ENCODE measurements at regions not wholly inside any gene's neighbourhood (a gene's known extent, or its start where the extent isn't known, plus 50 kb on each side); places are given as distances from the start of the nearest gene placed in this dataset.

DNA sequence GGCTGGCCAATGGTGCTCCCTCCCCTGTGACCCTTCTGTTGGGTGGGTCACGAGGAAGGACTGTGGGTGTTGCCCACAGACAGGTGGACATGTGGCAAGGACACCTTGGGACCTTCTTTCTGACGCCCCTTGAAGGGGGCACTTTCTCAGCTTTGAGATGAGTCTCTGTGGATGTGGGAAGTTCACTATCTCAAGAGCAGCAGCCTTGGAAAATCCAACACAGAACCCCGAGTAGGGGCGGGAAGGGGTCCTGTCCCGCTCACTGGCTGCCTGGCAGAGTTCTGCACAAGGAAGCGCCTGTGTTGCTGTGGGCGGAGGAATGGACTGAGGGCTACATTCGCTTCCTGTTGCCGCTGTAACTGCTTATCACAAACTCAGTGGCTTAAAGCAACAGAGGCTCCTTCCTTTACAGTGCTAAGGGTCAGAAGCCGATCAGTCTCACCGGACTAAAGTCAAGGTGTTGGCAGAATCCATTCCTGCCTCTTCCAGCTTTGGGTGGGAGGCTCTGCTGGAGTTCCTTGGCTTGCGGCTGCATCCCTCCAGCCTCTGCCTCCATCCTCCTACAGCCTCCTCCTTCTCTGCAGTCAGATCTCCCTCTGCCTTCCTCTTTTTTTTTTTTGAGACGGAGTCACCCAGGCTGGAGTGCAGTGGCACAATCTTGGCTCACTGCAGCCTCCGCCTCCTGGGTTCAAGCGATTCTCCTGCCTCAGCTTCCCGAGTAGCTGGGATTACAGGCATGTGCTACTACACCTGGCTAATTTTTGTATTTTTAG is 305.2 kb downstream of the SEC14L1 start (continued):
- no peak; the same call in 1 of the 2 replicates for TF ChIP-seq HLTF (IDR thresholded peaks at IDR 0.05)
- no peak for TF ChIP-seq ZNF408 (CRISPR knock-in tag; IDR thresholded peaks at IDR 0.05; ENCODE audit: low read depth)
- no peak for TF ChIP-seq ZNF785 (CRISPR knock-in tag; IDR thresholded peaks at IDR 0.05)
- TF ChIP-seq, protein P1, sequence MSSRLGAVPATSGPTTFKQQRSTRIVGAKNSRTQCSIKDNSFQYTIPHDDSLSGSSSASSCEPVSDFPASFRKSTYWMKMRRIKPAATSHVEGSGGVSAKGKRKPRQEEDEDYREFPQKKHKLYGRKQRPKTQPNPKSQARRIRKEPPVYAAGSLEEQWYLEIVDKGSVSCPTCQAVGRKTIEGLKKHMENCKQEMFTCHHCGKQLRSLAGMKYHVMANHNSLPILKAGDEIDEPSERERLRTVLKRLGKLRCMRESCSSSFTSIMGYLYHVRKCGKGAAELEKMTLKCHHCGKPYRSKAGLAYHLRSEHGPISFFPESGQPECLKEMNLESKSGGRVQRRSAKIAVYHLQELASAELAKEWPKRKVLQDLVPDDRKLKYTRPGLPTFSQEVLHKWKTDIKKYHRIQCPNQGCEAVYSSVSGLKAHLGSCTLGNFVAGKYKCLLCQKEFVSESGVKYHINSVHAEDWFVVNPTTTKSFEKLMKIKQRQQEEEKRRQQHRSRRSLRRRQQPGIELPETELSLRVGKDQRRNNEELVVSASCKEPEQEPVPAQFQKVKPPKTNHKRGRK (tag; IDR thresholded peaks at IDR 0.05): no peak
- TF ChIP-seq, protein P2, sequence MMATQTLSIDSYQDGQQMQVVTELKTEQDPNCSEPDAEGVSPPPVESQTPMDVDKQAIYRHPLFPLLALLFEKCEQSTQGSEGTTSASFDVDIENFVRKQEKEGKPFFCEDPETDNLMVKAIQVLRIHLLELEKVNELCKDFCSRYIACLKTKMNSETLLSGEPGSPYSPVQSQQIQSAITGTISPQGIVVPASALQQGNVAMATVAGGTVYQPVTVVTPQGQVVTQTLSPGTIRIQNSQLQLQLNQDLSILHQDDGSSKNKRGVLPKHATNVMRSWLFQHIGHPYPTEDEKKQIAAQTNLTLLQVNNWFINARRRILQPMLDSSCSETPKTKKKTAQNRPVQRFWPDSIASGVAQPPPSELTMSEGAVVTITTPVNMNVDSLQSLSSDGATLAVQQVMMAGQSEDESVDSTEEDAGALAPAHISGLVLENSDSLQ (IDR thresholded peaks at IDR 0.05): no peak
- no peak for TF ChIP-seq HNRNPL (IDR thresholded peaks at IDR 0.05; ENCODE audit: low read depth, low read length)
- no peak for TF ChIP-seq ZNF3 (CRISPR knock-in tag; IDR thresholded peaks at IDR 0.05)
- TF ChIP-seq CCAR2 (IDR thresholded peaks at IDR 0.05; ENCODE audit: low read depth, low read length): no peak
- no peak for TF ChIP-seq SMARCC2 (IDR thresholded peaks at IDR 0.05; ENCODE audit: low read depth)
- TF ChIP-seq NUFIP1 (IDR thresholded peaks at IDR 0.05; ENCODE audit: partially characterized antibody): no peak
- TF ChIP-seq SNIP1 (IDR thresholded peaks at IDR 0.05; ENCODE audit: low read depth): no peak
- TF ChIP-seq CSDE1 (IDR thresholded peaks at IDR 0.05): no peak
- no peak for TF ChIP-seq ZNF696 (CRISPR knock-in tag; conservative IDR thresholded peaks at IDR 0.05)
- TF ChIP-seq, protein P3, sequence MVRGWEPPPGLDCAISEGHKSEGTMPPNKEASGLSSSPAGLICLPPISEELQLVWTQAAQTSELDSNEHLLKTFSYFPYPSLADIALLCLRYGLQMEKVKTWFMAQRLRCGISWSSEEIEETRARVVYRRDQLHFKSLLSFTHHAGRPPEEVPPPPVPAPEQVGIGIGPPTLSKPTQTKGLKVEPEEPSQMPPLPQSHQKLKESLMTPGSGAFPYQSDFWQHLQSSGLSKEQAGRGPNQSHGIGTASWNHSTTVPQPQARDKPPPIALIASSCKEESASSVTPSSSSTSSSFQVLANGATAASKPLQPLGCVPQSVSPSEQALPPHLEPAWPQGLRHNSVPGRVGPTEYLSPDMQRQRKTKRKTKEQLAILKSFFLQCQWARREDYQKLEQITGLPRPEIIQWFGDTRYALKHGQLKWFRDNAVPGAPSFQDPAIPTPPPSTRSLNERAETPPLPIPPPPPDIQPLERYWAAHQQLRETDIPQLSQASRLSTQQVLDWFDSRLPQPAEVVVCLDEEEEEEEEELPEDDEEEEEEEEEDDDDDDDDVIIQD (CRISPR knock-in tag; IDR thresholded peaks at IDR 0.05): no peak
- TF ChIP-seq ZNF75A (CRISPR knock-in tag; IDR thresholded peaks at IDR 0.05): no peak
- TF ChIP-seq, protein P4, sequence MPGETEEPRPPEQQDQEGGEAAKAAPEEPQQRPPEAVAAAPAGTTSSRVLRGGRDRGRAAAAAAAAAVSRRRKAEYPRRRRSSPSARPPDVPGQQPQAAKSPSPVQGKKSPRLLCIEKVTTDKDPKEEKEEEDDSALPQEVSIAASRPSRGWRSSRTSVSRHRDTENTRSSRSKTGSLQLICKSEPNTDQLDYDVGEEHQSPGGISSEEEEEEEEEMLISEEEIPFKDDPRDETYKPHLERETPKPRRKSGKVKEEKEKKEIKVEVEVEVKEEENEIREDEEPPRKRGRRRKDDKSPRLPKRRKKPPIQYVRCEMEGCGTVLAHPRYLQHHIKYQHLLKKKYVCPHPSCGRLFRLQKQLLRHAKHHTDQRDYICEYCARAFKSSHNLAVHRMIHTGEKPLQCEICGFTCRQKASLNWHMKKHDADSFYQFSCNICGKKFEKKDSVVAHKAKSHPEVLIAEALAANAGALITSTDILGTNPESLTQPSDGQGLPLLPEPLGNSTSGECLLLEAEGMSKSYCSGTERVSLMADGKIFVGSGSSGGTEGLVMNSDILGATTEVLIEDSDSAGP (CRISPR knock-in tag; IDR thresholded peaks at IDR 0.05): peak; percentile 88
- 0 out of 2 replicates have a peak, but pooled peaks have one; percentile 15 for TF ChIP-seq ATF7 (IDR thresholded peaks at IDR 0.05)
- TF ChIP-seq TOE1 (IDR thresholded peaks at IDR 0.05; ENCODE audit: borderline replicate concordance): no peak
- TF ChIP-seq TOE1 (CRISPR knock-in tag; IDR thresholded peaks at IDR 0.05; ENCODE audit: borderline replicate concordance, low read depth): no peak
- no peak for TF ChIP-seq ESRRA (IDR thresholded peaks at IDR 0.05; ENCODE audit: borderline replicate concordance, low read depth)
- TF ChIP-seq SPI1 (IDR thresholded peaks at IDR 0.05; ENCODE audit: borderline replicate concordance, low read depth, low read length): peak; percentile 80
